Muscle layer of colon (tissue), 2 donors: ENCODE measurements at regions not wholly inside any gene's neighbourhood (a gene's known extent, or its start where the extent isn't known, plus 50 kb on each side); places are given as distances from the start of the nearest gene placed in this dataset.

Source experiments
- H3K27ac ChIP-seq: one replicate; pipeline ENCODE4 v1.7.0; 2013; ENCODE audit warnings: low read depth, mild to moderate bottlenecking, low read length, moderate library complexity
- H3K27me3 ChIP-seq, 2 donors: one replicate each; pipeline ENCODE4 v1.7.0; 2013; ENCODE audit warnings: low read length in 2 of 2, mild to moderate bottlenecking in 2 of 2; ENCODE audit not compliant: insufficient read depth in 2 of 2, control insufficient read depth in 1 of 2
- H3K36me3 ChIP-seq: one replicate; pipeline ENCODE4 v1.7.0; 2013; ENCODE audit warnings: mild to moderate bottlenecking, low read length; ENCODE audit not compliant: insufficient read depth
- H3K4me1 ChIP-seq: one replicate; pipeline ENCODE4 v1.7.0; 2013; ENCODE audit warnings: mild to moderate bottlenecking, low read length; ENCODE audit not compliant: insufficient read depth
- H3K4me3 ChIP-seq, 2 donors: one replicate each; pipeline ENCODE4 v1.7.0; 2013; ENCODE audit warnings: low read length in 2 of 2, low read depth in 1 of 2, mild to moderate bottlenecking in 1 of 2, moderate library complexity in 1 of 2
- H3K9ac ChIP-seq: one replicate; pipeline ENCODE4 v1.7.0; 2013; ENCODE audit warnings: low read length
- H3K9me3 ChIP-seq: one replicate; pipeline ENCODE4 v1.7.0; 2013; ENCODE audit warnings: mild to moderate bottlenecking, low read length
- donor health status: abdominal sarcoma.
- donor health status: Adenocarcinoma of cecum.

DNA sequence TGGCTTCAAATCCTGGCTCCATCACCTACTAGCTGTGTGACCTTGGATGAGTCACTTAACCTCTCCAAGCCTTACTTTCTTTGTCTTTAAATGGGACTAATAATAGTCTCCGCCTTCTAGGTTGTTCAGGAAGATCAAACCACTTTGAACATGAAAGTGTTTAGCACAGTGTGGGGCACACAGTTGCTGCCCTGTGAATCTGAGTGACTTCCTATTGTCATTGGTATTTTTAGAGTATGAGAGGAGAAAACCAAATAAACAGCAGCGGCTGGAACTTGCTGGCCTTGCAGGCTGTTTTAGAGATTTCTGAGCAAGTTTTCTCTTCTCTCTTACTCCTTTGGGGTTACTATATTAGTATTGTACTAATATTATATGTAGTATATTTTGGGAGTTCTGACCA is 120.7 kb upstream of the MYL2 start:
- H3K4me1 ChIP-seq, result no peaks in the 10 kb centered on the region
- peaks cover 5 to 13% of the 10 kb centered on the region in 2 donors for H3K27me3 ChIP-seq
- H3K27ac ChIP-seq, result no peak overlapping the region
- H3K9me3 ChIP-seq, result no peaks in the 10 kb centered on the region
- no peak overlapping the region for H3K4me3 ChIP-seq
- no peak overlapping the region for H3K9ac ChIP-seq
- H3K36me3 ChIP-seq, result no peaks in the 10 kb centered on the region

DNA sequence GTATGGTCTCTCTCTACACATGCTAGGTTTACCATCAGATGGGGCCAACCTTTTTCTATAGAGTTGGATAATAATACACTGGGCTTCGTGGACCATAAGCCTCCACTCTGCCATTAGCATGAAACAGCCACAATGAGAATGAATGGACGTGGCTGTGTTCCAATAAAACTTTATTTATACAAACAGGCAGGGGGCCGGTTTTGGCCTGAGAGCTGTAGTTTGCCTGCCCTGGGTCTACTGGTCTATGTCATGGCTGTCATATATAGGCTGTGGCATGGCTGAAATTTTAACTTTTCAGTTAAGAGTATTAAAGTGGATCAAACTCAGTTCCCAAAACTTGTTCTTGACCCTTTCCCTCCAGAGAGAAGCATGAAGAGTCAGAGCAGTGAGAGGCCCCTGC is 120.3 kb upstream of the MYL2 start:
- H3K27me3 ChIP-seq, result peaks cover 9 to 17% of the 10 kb centered on the region in 2 donors
- H3K36me3 ChIP-seq, result no peaks in the 10 kb centered on the region
- no peak overlapping the region for H3K27ac ChIP-seq

DNA sequence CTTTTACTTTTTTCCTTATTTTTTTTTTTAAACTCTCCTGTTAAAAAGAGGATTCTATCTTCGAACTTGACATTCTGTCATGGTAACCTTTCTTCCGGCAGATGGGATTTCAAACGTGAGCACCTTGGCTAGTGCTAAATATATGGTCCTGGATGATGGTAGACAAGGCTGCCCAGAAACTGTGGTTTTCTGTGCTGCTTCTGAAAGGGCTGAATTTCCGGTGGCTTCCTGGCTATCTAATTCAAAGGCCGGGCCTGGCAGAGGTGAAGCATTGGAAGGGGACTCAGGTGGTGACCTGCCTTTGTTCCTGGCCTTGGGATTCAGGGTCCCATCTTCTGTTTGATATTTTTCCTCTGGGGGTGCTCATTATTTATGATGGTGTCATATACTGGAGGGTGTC is 118.6 kb upstream of the MYL2 start:
- Histone ChIP-seq H3K27ac (no peak overlapping the region), H3K9me3 (no peaks in the 10 kb centered on the region), H3K36me3 (no peaks in the 10 kb centered on the region), H3K4me3 (no peak overlapping the region), H3K27me3 (peaks cover 10 to 26% of the 10 kb centered on the region in 2 donors), H3K9ac (no peak overlapping the region), H3K4me1 (no peaks in the 10 kb centered on the region)

More for the DNA sequence above, 120.3 kb upstream of the MYL2 start:
- Histone ChIP-seq H3K9ac (no peak overlapping the region), H3K4me3 (no peak overlapping the region), H3K9me3 (no peaks in the 10 kb centered on the region), H3K4me1 (no peaks in the 10 kb centered on the region)

DNA sequence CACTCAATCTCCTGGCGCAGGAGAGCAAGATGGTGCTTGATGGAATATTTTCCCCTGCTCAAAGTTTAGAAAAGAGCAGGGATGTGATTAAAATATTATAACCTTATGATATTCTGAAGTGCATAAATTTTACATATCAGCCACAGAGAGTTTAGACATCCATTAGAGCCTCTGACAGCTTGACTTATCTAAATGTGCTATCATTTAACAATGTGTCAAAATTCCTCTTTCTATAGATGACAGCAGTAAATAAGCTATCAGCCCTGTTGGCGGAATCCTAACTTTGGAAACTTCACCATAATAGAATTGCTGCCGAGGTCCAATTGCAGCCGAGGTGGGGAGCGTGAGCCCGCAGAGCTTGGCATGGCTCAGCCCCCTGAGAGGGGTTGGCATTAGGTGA is 117.7 kb upstream of the MYL2 start:
- Histone ChIP-seq H3K27ac (no peak overlapping the region), H3K27me3 (peaks cover 14 to 31% of the 10 kb centered on the region in 2 donors), H3K9ac (no peak overlapping the region), H3K4me3 (no peak overlapping the region), H3K9me3 (no peaks in the 10 kb centered on the region), H3K36me3 (no peaks in the 10 kb centered on the region), H3K4me1 (no peaks in the 10 kb centered on the region)

DNA sequence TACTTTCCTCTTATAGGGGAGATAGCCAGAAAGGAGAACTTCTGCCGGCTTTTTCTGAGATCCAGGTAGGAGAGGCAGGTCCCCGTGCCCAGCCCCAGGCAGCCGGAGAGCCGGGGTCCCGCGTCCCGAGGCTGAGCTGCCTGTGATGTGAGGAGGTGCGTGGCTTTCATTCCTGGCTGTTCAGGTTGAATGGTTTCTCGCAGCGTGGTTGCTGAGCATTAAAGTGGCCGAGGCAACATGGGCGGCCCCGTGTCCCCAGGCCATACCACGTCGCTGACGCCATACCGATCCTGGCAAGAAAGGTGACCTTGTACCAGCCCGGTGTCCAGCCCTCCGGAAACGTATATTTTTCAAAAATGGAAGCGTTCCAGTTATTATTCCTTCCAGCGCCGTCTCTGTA is 116.7 kb upstream of the MYL2 start:
- Histone ChIP-seq H3K27me3 (peaks cover 24 to 41% of the 10 kb centered on the region in 2 donors), H3K36me3 (no peaks in the 10 kb centered on the region), H3K9me3 (no peaks in the 10 kb centered on the region), H3K27ac (no peak overlapping the region), H3K9ac (no peak overlapping the region), H3K4me1 (no peaks in the 10 kb centered on the region), H3K4me3 (no peak overlapping the region)

DNA sequence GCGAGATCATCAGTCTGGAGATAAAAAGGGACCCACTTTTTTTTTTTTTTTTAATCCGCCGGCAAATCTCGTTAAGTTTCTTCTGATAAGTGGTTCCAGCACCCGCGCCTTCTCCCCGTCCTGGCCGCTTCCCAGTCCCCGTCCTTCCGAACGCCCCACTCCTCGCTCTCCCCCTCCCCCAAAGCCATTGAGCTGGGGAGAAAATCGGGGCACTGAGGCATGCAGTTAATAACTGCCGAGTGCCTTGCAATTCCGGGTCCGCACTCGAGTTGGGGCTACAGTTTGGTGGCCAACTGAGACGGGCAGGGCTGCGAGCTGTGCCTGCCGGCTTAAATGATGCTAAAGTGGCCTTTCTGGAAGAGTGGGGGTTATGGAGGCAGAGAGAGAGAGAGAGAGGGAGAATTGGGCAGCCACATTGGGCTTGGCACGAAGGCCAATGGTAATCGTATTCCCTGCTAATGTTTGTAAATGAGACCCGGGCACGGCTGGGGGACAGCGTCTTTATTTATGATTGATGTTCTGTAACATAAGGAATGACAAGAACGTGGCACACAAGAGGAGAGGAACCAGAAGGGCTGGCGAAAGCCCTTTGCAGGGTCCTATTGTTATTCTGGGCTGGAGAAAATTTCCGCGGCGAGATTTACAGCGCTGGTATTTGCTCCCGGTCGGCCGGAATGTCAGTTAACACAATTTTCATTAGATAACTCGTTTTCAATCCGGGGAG is 115.4 kb upstream of the MYL2 start:
- no peaks in the 10 kb centered on the region for H3K4me1 ChIP-seq
- H3K9ac ChIP-seq, result no peak overlapping the region
- H3K9me3 ChIP-seq, result no peaks in the 10 kb centered on the region
- H3K36me3 ChIP-seq, result no peaks in the 10 kb centered on the region
- H3K27me3 ChIP-seq, result peaks cover 25 to 47% of the 10 kb centered on the region in 2 donors
- no peak overlapping the region for H3K4me3 ChIP-seq
- no peak overlapping the region for H3K27ac ChIP-seq

DNA sequence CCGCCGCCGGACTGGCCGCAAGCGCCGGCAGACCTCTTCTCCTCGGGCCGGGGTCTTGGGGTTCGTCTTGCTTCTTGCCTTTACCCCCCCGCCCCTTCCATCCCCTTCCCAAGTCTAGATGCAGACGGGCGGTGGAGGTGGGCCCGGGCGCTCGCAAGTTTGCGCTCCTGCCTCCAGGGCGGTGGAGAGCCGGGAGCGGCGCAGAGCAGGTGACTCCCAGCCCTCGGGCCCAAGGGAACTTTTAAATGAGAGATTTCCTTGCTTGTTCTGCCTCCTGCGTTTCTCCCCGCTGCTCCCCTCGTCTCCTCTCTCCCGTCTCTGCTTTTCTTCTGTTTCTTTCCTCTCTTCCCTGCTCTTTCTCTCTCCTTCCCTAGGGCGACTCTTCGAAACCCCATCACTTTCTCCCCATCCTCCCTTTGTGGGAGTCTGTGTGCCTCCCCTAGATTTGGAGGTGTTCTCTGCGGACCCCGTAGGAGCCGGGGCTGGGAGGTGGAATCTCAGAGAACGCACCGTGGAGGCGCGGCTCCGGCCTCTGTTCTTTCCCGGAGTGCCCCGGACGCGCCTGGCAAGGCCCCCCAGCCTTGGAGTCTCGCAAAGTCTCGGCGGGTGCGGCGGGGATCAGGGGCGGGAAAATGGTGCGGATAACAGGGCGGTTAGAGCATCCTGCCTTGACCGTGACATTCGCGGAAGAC is 114.7 kb upstream of the MYL2 start:
- no peak overlapping the region for H3K4me3 ChIP-seq
- H3K27ac ChIP-seq, result no peak overlapping the region
- peaks cover 25 to 54% of the 10 kb centered on the region in 2 donors for H3K27me3 ChIP-seq
- no peaks in the 10 kb centered on the region for H3K9me3 ChIP-seq
- H3K4me1 ChIP-seq, result no peaks in the 10 kb centered on the region
- H3K9ac ChIP-seq, result no peak overlapping the region
- H3K36me3 ChIP-seq, result no peaks in the 10 kb centered on the region

DNA sequence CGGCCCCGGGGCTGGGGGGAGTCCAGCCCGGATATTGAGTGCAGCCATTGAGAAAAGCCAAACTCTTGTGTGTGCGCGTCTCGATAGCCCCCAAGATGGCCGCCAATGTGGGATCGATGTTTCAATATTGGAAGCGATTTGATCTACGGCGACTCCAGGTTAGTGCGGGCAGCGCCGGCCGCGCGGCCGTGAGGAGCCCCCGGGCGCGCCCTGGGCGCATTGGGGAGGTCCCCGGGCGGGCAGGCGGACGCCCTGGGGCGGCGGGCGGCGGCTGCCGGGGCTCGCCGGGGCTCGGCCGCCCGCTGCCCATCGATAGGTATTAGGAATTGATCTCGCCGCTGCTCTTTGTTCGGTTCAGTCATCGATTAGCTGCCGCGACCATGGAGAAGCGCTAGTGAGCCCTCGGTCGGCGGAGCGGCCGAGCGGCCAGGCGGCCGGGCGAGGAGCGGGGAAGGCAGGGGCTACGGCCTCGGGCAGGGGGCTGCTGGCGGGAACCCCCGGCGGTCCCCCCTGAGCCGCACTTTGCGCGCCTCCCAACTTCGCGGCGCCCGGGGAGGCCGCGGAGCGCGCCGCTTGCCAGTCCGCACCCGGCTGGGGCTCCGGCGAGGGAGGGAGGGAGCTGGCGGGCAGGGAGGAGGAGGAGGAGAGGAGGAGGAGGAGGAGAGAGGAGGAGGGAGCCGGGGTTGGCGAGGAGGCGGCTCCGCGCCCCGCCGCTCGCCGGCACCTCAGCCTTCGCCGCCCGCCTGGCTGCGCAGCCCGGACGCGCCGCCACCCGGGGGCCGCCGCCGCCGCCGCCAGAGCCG is 113.9 kb upstream of the MYL2 start, which contains the start of gene CUX2:
TSS of gene CUX2 (plus strand) at position 83 of the 803 bp plus-strand sequence.
- Histone ChIP-seq H3K36me3 (no peaks in the 10 kb centered on the region), H3K9me3 (no peaks in the 10 kb centered on the region), H3K27me3 (peaks cover 25 to 62% of the 10 kb centered on the region in 2 donors), H3K4me3 (no peak within 1 kb of the TSS), H3K4me1 (no peaks in the 10 kb centered on the region), H3K27ac (no peak within 1 kb of the TSS), H3K9ac (no peak within 1 kb of the TSS)

DNA sequence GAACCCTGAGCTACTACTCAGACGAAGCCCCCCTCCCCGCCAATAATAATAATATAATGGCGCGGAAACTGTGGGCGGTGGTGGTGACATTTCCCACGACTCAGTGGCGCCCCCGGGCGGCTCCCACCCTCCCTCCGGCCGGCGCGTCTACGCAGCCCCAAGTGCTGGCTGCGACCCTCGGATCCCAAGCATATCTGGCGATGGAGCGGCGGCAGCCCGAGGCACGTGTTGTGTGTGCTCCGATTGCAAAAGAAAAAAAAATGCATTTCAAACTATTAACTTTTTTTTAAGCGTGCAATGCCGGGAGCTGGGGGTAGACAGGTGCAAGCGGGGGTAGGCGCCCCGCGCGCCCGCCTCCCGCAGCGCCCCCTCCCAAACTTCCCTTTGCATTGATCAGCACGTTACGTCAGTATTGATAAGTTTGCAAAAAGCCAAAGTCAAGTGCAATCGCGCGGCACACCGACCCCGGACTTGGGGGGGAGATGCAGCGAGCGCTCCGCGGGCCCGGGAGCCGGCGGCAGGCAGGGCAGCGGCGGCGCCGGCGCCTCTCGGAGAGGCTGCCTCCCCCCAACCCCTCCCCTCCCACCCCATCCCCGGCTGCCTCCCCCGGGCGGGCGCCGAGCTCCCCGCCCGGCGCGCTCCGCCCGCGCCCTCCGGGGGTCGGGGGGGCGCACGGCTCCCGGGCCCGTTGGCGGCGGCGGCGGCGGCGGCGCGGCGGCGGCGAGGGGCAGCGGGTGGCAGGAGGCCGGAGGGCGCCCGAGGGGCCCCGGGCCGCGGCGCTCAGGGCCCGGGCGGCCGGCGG is 113.1 kb upstream of the MYL2 start:
- Histone ChIP-seq H3K27ac (no peak overlapping the region), H3K27me3 (peaks cover 25 to 63% of the 10 kb centered on the region in 2 donors)

DNA sequence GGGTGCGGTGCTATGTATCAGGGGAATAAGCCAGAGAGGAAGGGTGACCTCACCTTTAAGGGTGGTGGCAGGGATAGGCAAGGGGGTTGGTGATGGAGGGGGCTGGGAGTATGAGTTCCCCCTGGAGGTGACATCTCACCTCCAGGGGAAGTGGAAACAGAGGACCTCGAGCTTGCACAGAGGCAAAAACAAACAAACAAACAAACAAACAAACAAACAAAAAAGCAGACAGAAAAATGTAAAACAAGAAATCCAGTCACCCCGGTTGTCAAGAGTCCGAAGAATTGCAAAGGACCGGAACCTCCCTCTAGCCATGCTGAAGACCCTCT is 112.2 kb upstream of the MYL2 start:
- Histone ChIP-seq H3K27me3 (peaks cover 25 to 60% of the 10 kb centered on the region in 2 donors), H3K36me3 (no peaks in the 10 kb centered on the region), H3K9ac (no peak overlapping the region), H3K4me3 (no peak overlapping the region), H3K9me3 (no peaks in the 10 kb centered on the region), H3K27ac (no peak overlapping the region), H3K4me1 (no peaks in the 10 kb centered on the region)

More for the DNA sequence above, 113.1 kb upstream of the MYL2 start:
- Histone ChIP-seq H3K36me3 (no peaks in the 10 kb centered on the region), H3K4me1 (no peaks in the 10 kb centered on the region), H3K4me3 (no peak overlapping the region), H3K9ac (no peak overlapping the region), H3K9me3 (no peaks in the 10 kb centered on the region)
